HL-60 (cell line): ENCODE measurements at regions not wholly inside any gene's neighbourhood (a gene's known extent, or its start where the extent isn't known, plus 50 kb on each side); places are given as distances from the start of the nearest gene placed in this dataset.

Source experiments
- DNase-seq, 2 experiments: peaks; one replicate each; pipeline ENCODE4 v3.0.0-alpha.2; 2010 to 2020; ENCODE audit warnings: low read depth in 1 of 2, low spot score in 1 of 2
- H3K27ac ChIP-seq: fragments of 250-450 bp; sonication (Bioruptor Pico); replicated peaks from 2 replicates; pipeline ENCODE4 v1.5.1; 2020; ENCODE audit warnings: mild to moderate bottlenecking, moderate library complexity
- H3K27me3 ChIP-seq: fragments of 250-450 bp; sonication (Bioruptor Pico); 2 replicates; pipeline ENCODE4 v1.5.1; 2021; ENCODE audit warnings: mild to moderate bottlenecking, moderate library complexity; ENCODE audit not compliant: insufficient read depth, poor library complexity, severe bottlenecking
- H3K4me3 ChIP-seq: replicated peaks from 2 replicates; pipeline ENCODE4 v1.5.1; 2011; ENCODE audit warnings: mild to moderate bottlenecking, control low read depth, low read length; ENCODE audit not compliant: insufficient read depth
- GABPA ChIP-seq: IDR thresholded peaks from 2 replicates; pipeline ENCODE4 v1.6.1; 2012; ENCODE audit warnings: low read depth
- POLR2AphosphoS5 ChIP-seq: IDR thresholded peaks from 2 replicates; pipeline ENCODE4 v1.6.1; 2012; ENCODE audit warnings: low read depth
- SPI1 ChIP-seq: IDR thresholded peaks from 2 replicates; pipeline ENCODE4 v1.6.1; 2012; ENCODE audit warnings: low read depth, mild to moderate bottlenecking, borderline replicate concordance
- TF ChIP-seq, protein P1 (sequence below): IDR thresholded peaks from 2 replicates; pipeline ENCODE4 v1.6.1; 2012; ENCODE audit warnings: low read depth; ENCODE audit not compliant: insufficient replicate concordance
- TF ChIP-seq, protein P2 (sequence below): IDR thresholded peaks from one replicate; pipeline ENCODE4 v1.5.1; 2011; ENCODE audit warnings: low read length, control low read depth, inconsistent platforms; ENCODE audit not compliant: insufficient read depth

GRCh38 chr6:44564906-44565524 is 177.5 kb downstream of the CDC5L start:
- no peak overlapping the region for H3K27ac ChIP-seq
- DNase-seq: no peak
- H3K4me3 ChIP-seq: no peak overlapping the region
- TF ChIP-seq, protein P1, sequence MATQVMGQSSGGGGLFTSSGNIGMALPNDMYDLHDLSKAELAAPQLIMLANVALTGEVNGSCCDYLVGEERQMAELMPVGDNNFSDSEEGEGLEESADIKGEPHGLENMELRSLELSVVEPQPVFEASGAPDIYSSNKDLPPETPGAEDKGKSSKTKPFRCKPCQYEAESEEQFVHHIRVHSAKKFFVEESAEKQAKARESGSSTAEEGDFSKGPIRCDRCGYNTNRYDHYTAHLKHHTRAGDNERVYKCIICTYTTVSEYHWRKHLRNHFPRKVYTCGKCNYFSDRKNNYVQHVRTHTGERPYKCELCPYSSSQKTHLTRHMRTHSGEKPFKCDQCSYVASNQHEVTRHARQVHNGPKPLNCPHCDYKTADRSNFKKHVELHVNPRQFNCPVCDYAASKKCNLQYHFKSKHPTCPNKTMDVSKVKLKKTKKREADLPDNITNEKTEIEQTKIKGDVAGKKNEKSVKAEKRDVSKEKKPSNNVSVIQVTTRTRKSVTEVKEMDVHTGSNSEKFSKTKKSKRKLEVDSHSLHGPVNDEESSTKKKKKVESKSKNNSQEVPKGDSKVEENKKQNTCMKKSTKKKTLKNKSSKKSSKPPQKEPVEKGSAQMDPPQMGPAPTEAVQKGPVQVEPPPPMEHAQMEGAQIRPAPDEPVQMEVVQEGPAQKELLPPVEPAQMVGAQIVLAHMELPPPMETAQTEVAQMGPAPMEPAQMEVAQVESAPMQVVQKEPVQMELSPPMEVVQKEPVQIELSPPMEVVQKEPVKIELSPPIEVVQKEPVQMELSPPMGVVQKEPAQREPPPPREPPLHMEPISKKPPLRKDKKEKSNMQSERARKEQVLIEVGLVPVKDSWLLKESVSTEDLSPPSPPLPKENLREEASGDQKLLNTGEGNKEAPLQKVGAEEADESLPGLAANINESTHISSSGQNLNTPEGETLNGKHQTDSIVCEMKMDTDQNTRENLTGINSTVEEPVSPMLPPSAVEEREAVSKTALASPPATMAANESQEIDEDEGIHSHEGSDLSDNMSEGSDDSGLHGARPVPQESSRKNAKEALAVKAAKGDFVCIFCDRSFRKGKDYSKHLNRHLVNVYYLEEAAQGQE: no peak
- TF ChIP-seq, protein P2, sequence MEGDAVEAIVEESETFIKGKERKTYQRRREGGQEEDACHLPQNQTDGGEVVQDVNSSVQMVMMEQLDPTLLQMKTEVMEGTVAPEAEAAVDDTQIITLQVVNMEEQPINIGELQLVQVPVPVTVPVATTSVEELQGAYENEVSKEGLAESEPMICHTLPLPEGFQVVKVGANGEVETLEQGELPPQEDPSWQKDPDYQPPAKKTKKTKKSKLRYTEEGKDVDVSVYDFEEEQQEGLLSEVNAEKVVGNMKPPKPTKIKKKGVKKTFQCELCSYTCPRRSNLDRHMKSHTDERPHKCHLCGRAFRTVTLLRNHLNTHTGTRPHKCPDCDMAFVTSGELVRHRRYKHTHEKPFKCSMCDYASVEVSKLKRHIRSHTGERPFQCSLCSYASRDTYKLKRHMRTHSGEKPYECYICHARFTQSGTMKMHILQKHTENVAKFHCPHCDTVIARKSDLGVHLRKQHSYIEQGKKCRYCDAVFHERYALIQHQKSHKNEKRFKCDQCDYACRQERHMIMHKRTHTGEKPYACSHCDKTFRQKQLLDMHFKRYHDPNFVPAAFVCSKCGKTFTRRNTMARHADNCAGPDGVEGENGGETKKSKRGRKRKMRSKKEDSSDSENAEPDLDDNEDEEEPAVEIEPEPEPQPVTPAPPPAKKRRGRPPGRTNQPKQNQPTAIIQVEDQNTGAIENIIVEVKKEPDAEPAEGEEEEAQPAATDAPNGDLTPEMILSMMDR: no peak
- TF ChIP-seq POLR2AphosphoS5 (no peak), SPI1 (no peak), GABPA (no peak)
- peaks cover 6% of the 10 kb centered on the region for H3K27me3 ChIP-seq

GRCh38 chr6:44567406-44567805 is 179.9 kb downstream of the CDC5L start:
- no peak overlapping the region for H3K4me3 ChIP-seq
- H3K27ac ChIP-seq: no peak overlapping the region
- DNase-seq: no peak
- no peaks in the 10 kb centered on the region for H3K27me3 ChIP-seq
- TF ChIP-seq SPI1 (no peak), POLR2AphosphoS5 (no peak), GABPA (no peak)
- TF ChIP-seq, protein P2: no peak
- TF ChIP-seq, protein P1: no peak

DNA sequence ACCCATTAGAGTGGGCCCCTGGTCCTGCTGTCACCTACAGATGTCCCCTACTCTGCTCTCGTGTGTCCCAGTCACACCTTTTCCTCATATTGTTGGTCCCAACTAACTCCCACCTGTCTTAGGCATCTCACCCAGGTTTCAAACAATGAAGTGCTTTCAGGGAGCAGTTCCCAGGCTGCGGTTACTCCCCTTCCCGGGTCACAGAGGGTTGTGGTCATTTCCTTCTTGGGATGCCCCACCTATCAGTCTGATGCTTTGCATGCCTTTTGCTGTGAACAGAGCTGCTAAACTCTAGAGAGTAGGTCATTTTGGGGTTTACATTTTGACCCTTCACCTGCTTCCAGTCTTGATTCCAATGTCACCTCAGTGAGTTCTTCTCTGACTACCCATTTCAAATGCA is 181.6 kb downstream of the CDC5L start:
- no peak for DNase-seq
- no peak overlapping the region for H3K27ac ChIP-seq
- H3K4me3 ChIP-seq: no peak overlapping the region
- H3K27me3 ChIP-seq: no peaks in the 10 kb centered on the region
- TF ChIP-seq, protein P2: no peak
- TF ChIP-seq SPI1: no peak
- no peak for TF ChIP-seq GABPA
- TF ChIP-seq, protein P1: no peak
- no peak for TF ChIP-seq POLR2AphosphoS5
